ENCODE measurements at regions not wholly inside any gene's neighbourhood (a gene's known extent, or its start where the extent isn't known, plus 50 kb on each side); places are given as distances from the start of the nearest gene placed in this dataset.

GRCh38 chr9:73229543-73229942 lies 77.9 kb downstream of the ANXA1 start:
- FAIRE-seq (no peak), DNase-seq (ENCODE audit: low read depth, low spot score) (no peak)
- no peak overlapping the region for H2AFZ ChIP-seq (ENCODE audit: low read depth, low read length)
- dilution Hi-C loops (cut with MboI; ENCODE audit: extremely low pct_ligation_motif_present, low sequenced_read_pairs) = no loop called here
- H3K9ac ChIP-seq (replicated peaks; ENCODE audit: extremely low read depth, insufficient read depth, low read length) = no peak overlapping the region
- intact Hi-C loops (cut with micrococcal nuclease) = no loop called here
- TF ChIP-seq FOS (IDR thresholded peaks at IDR 0.05; ENCODE audit: borderline replicate concordance, insufficient read depth, low read length) (no peak), POLR2A (IDR thresholded peaks at IDR 0.05; ENCODE audit: low read depth, low read length) (no peak), EZH2 (IDR thresholded peaks at IDR 0.05; ENCODE audit: borderline replicate concordance, low read depth, low read length, severe bottlenecking) (no peak), JUN (IDR thresholded peaks at IDR 0.05; ENCODE audit: borderline replicate concordance, insufficient read depth, insufficient read length, low read depth) (no peak), CTCF (IDR thresholded peaks at IDR 0.05; ENCODE audit: extremely low read depth in 1 of 2, insufficient read depth in 1 of 2, low read depth in 1 of 2, low read length in 2 of 2) (no peak), GATA2 (IDR thresholded peaks at IDR 0.05; ENCODE audit: insufficient read depth, insufficient read length, low read depth, low read length) (no peak), MYC (IDR thresholded peaks at IDR 0.05; ENCODE audit: low read depth, low read length) (no peak), POLR2AphosphoS5 (IDR thresholded peaks at IDR 0.05; ENCODE audit: insufficient read depth, low read depth, low read length) (no peak)
- TF ChIP-seq, protein P1, sequence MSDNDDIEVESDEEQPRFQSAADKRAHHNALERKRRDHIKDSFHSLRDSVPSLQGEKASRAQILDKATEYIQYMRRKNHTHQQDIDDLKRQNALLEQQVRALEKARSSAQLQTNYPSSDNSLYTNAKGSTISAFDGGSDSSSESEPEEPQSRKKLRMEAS (IDR thresholded peaks at IDR 0.05; ENCODE audit: insufficient read depth, insufficient read length) = no peak
- no peak overlapping the region for H3K4me3 ChIP-seq (replicated peaks in 1 of 3; ENCODE audit: insufficient read depth in 1 of 3, low read depth in 1 of 3, low read length in 3 of 3)
- H3K79me2 ChIP-seq (ENCODE audit: control insufficient read depth, insufficient read depth, low read length) = no peaks in the 10 kb centered on the region
- no TSS peak for BruUV-seq (replicated peaks)
- POLR2A ChIA-PET = no interaction called here
- H3K9me3 ChIP-seq (replicated peaks; ENCODE audit: control insufficient read depth, insufficient read depth, low read length) = no peaks in the 10 kb centered on the region
- H3K27ac ChIP-seq (ENCODE audit: insufficient read depth, low read depth, low read length) = no peak overlapping the region
- H3K4me2 ChIP-seq (ENCODE audit: insufficient read depth, low read length) = no peak overlapping the region
- H3K36me3 ChIP-seq (ENCODE audit: control insufficient read depth in 2 of 2, extremely low read depth in 1 of 2, insufficient read depth in 2 of 2, low read length in 2 of 2) = no peaks in the 10 kb centered on the region
- no peaks in the 10 kb centered on the region for H4K20me1 ChIP-seq (replicated peaks; ENCODE audit: control insufficient read depth, extremely low read depth, insufficient read depth, low read length)
- CTCF ChIA-PET = interaction anchor here (0.7 kb wide), 1 partner anchor 15 kb away, joined by 3 read pairs; no protein-coding TSS in a partner anchor
- no peaks in the 10 kb centered on the region for H3K9me1 ChIP-seq (replicated peaks; ENCODE audit: control insufficient read depth, extremely low read depth, insufficient read depth, low read length)
- peaks cover 0 to 4% of the 10 kb centered on the region in 2 experiments for H3K27me3 ChIP-seq (ENCODE audit: control insufficient read depth in 2 of 2, insufficient read depth in 2 of 2, low read length in 2 of 2)
- no peaks in the 10 kb centered on the region for H3K4me1 ChIP-seq (ENCODE audit: control insufficient read depth, extremely low read depth, insufficient read depth, low read length)

All from endothelial cell of umbilical vein (primary cell).